ENCODE measurements at regions not wholly inside any gene's neighbourhood (a gene's known extent, or its start where the extent isn't known, plus 50 kb on each side); places are given as distances from the start of the nearest gene placed in this dataset.

DNA sequence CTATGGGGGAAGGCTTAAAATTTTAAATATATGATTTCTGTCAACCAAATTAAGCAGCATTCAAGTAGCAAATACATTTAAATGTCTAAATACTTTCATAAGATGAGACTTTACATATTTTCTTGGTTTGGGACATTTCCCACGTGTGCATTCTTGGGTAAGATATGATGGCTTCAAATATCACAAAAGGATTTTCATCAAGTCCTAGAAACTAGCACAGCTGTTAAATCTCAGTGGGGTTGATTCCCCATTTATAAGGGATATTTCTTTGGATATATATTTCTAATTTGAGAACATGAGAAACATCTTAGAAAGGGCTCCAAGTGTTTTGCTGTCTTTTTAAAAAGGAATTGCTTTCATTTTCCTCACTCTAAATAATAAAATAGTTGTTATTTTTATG, 90.2 kb downstream of the P2RY10 start:
- TF ChIP-seq, protein P1, sequence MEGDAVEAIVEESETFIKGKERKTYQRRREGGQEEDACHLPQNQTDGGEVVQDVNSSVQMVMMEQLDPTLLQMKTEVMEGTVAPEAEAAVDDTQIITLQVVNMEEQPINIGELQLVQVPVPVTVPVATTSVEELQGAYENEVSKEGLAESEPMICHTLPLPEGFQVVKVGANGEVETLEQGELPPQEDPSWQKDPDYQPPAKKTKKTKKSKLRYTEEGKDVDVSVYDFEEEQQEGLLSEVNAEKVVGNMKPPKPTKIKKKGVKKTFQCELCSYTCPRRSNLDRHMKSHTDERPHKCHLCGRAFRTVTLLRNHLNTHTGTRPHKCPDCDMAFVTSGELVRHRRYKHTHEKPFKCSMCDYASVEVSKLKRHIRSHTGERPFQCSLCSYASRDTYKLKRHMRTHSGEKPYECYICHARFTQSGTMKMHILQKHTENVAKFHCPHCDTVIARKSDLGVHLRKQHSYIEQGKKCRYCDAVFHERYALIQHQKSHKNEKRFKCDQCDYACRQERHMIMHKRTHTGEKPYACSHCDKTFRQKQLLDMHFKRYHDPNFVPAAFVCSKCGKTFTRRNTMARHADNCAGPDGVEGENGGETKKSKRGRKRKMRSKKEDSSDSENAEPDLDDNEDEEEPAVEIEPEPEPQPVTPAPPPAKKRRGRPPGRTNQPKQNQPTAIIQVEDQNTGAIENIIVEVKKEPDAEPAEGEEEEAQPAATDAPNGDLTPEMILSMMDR (IDR thresholded peaks at IDR 0.05): no peak
- no peak for TF ChIP-seq POLR2A (IDR thresholded peaks at IDR 0.05)
